Uterus (tissue), 3 donors: ENCODE measurements at regions not wholly inside any gene's neighbourhood (a gene's known extent, or its start where the extent isn't known, plus 50 kb on each side); places are given as distances from the start of the nearest gene placed in this dataset.

Source experiments
- DNase-seq, 2 donors: peaks; one replicate each; pipeline ENCODE4 v3.0.0-alpha.2; 2019 to 2020
- H3K27ac ChIP-seq, 2 donors: fragments of 200-600 bp; sonication (generic); 1 replicate in 1 of 2; 2 replicates in 1 of 2; pipeline ENCODE4 v1.5.1; 2016 to 2018
- H3K27me3 ChIP-seq, 2 donors: fragments of 200-600 bp; sonication (generic); one replicate each; pipeline ENCODE4 v1.5.1; 2018 to 2019; ENCODE audit warnings: control low read depth in 1 of 2
- H3K36me3 ChIP-seq, 2 donors: fragments of 200-600 bp; sonication (generic); one replicate each; pipeline ENCODE4 v1.5.1; 2019; ENCODE audit warnings: control low read depth in 1 of 2
- H3K4me1 ChIP-seq, 2 donors: fragments of 200-600 bp; sonication (generic); one replicate each; pipeline ENCODE4 v1.5.1; 2018 to 2019; ENCODE audit warnings: control low read depth in 1 of 2
- H3K4me3 ChIP-seq, 2 donors: fragments of 200-600 bp; sonication (generic); 1 replicate in 1 of 2; 2 replicates in 1 of 2; pipeline ENCODE4 v1.5.1; 2018 to 2019; ENCODE audit warnings: mild to moderate bottlenecking in 1 of 2
- H3K9me3 ChIP-seq, 2 donors: fragments of 200-600 bp; sonication (generic); one replicate each; pipeline ENCODE4 v1.5.1; 2019; ENCODE audit warnings: control low read depth in 1 of 2
- POLR2A ChIP-seq, 2 donors: fragments of 450-650 bp; IDR thresholded peaks; one replicate each; pipeline ENCODE4 v1.6.1; 2016; ENCODE audit warnings: antibody characterized with exemption in 2 of 2, mild to moderate bottlenecking in 1 of 2, moderate library complexity in 1 of 2
- intact Hi-C: fragments of 100-400 bp; cut with DNase I; formaldehyde crosslinking; loops from one replicate; pipeline ENCODE4 v1.15.1; 2023; ENCODE audit warnings: low total_unique reads
- TF ChIP-seq, protein P1 (sequence below), 4 experiments: fragments of 200-600 bp in 2 of 4; fragments of 450-650 bp in 2 of 4; sonication (generic) in 2 of 4; IDR thresholded peaks; one replicate each; pipeline ENCODE4 v1.5.1; 2016 to 2019; ENCODE audit warnings: antibody characterized with exemption in 4 of 4, mild to moderate bottlenecking in 2 of 4, moderate library complexity in 1 of 4
- donor health status: DM: yes; HTN: yes; CAD: no.

DNA sequence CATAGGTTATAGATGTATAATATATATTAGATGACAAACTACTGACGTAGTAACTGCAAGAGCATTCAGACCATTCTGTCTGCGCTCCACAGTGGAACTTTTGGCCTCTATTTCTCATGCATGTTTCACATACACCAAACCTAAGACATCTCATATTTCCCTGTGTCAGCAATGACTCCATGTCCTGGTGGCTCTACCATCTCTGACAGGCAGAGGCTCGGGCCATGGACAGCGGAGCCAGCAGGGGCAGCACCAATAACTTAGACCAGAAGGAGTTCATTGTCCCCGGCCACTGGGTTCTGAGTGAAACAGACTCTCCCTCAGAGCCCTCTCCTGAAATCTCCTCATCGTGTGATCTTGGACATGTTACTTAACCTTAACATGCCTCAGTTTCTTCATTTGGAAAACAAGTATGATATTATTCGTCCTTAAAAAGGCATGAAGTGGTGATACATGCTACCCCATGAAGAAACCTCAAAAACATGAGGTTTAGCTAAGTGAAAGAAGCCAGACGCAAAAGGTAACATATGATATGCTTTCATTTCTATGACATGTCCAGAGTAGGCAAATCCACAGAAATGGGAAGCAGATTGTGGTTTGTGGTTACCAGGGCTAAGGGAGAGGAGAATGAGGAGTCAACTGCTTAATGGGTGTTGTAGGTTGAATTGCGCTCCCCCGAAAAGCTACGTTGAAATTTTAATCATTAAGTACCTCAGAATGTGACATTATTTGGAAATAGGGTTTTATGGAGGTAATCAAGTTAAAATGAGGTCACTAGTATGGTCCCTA, 564.0 kb upstream of the JARID2 start:
- Histone ChIP-seq H3K36me3 (no peaks in the 10 kb centered on the region), H3K27ac (no peak overlapping the region), H3K4me1 (no peaks in the 10 kb centered on the region), H3K27me3 (no peaks in the 10 kb centered on the region), H3K4me3 (no peak overlapping the region), H3K9me3 (no peaks in the 10 kb centered on the region)
- intact Hi-C loops, result no loop called here
- DNase-seq, result no peak
- TF ChIP-seq, protein P1, sequence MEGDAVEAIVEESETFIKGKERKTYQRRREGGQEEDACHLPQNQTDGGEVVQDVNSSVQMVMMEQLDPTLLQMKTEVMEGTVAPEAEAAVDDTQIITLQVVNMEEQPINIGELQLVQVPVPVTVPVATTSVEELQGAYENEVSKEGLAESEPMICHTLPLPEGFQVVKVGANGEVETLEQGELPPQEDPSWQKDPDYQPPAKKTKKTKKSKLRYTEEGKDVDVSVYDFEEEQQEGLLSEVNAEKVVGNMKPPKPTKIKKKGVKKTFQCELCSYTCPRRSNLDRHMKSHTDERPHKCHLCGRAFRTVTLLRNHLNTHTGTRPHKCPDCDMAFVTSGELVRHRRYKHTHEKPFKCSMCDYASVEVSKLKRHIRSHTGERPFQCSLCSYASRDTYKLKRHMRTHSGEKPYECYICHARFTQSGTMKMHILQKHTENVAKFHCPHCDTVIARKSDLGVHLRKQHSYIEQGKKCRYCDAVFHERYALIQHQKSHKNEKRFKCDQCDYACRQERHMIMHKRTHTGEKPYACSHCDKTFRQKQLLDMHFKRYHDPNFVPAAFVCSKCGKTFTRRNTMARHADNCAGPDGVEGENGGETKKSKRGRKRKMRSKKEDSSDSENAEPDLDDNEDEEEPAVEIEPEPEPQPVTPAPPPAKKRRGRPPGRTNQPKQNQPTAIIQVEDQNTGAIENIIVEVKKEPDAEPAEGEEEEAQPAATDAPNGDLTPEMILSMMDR (IDR thresholded peaks at IDR 0.05), result no peak

DNA sequence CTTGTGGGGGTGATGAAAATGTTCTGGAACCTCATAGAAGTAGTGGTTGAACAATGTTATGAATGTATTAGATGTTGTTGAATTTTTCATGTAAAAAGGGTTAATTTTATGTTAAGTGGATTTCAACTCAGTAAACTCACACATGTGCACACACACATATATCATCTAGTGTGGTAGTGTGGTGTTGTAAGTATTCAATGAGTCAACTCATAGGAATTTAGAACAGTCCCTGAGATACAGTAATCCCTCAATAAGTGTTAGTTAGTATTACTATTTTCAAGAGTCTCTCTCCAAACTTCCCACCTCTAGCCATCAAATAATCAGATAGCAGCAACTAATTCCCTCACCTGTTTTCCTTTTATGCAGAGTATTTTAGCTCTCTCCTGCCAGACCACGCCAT, 563.1 kb upstream of the JARID2 start:
- Histone ChIP-seq H3K36me3 (no peaks in the 10 kb centered on the region), H3K27me3 (no peaks in the 10 kb centered on the region), H3K9me3 (no peaks in the 10 kb centered on the region), H3K4me1 (no peaks in the 10 kb centered on the region), H3K4me3 (no peak overlapping the region), H3K27ac (no peak overlapping the region)
- intact Hi-C loops, result no loop called here
- no peak for DNase-seq
- no peak for TF ChIP-seq POLR2A (IDR thresholded peaks at IDR 0.05)
- TF ChIP-seq, protein P1 (IDR thresholded peaks at IDR 0.05), result no peak

DNA sequence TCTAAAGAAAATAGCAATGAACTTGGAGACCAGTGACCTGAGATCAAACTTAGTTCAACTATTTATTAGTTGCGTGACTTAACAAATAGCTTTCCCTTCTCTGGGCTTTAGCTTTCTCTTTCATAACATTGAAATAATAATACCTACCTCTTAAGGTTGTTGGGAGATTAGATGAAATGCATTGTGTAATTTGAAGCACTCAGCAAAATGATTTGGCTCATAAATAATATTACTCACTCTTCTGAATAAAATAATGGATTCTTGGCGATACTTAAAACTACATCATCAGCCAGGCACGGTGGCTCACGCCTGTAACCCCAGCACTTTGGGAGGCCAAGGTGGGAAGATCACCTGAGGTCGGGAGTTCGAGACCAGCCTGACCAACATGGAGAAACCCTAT, 556.2 kb upstream of the JARID2 start:
- DNase-seq, result no peak
- TF ChIP-seq, protein P1 (IDR thresholded peaks at IDR 0.05), result no peak
- no peak for TF ChIP-seq POLR2A (IDR thresholded peaks at IDR 0.05)
- no peak overlapping the region for H3K4me3 ChIP-seq
- intact Hi-C loops, result no loop called here
- H3K27me3 ChIP-seq, result no peaks in the 10 kb centered on the region
- H3K9me3 ChIP-seq, result no peaks in the 10 kb centered on the region
- H3K27ac ChIP-seq, result no peak overlapping the region
- no peaks in the 10 kb centered on the region for H3K36me3 ChIP-seq
- H3K4me1 ChIP-seq, result no peaks in the 10 kb centered on the region

DNA sequence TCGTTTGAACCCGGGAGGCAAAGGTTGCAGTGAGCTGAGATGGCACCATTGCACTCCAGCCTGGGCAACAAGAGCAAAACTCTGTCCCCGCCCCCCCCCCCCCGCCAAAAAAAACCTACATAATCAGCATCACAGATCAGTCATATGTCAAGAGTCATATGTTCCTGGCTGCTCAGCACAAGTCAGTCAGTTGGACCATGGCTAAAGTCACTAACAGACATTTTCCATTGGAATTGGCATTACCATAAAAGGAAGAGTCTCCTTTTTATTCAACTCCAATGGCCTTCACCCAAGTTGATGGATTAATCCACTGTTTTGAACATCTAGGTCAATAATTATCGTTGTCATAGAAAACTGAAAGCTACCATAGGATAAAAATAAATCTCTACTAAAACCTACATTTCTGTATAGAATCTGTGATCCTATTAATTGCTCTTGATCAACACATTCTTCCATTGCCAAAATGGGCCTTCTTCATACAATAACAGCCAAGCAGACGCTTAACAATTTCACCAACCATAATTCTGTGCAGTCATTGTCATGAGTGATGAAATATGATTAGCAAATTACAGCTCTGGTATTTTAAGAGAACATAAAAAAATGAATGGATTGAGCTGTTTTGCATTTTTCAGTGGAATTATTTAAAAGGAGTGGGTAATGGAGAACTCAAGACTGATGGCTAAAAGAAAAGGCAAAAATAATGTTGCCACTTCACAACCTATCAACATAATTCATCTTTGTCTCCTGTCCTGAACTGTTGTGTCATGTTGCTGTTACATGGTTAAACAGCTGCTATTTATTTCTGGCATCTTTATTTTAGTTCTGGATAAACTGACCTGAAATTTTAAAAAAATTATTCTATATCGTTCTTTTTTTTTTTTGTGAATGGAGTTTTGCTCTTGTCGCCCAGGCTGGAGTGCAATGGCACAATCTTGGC, 555.5 kb upstream of the JARID2 start:
- intact Hi-C loops, result no loop called here
- no peak for DNase-seq
- no peak overlapping the region for H3K27ac ChIP-seq
- TF ChIP-seq, protein P1 (IDR thresholded peaks at IDR 0.05), result no peak
- no peak for TF ChIP-seq POLR2A (IDR thresholded peaks at IDR 0.05)
- no peaks in the 10 kb centered on the region for H3K27me3 ChIP-seq
- no peaks in the 10 kb centered on the region for H3K9me3 ChIP-seq
- no peak overlapping the region for H3K4me3 ChIP-seq
- H3K36me3 ChIP-seq, result no peaks in the 10 kb centered on the region
- H3K4me1 ChIP-seq, result no peaks in the 10 kb centered on the region

DNA sequence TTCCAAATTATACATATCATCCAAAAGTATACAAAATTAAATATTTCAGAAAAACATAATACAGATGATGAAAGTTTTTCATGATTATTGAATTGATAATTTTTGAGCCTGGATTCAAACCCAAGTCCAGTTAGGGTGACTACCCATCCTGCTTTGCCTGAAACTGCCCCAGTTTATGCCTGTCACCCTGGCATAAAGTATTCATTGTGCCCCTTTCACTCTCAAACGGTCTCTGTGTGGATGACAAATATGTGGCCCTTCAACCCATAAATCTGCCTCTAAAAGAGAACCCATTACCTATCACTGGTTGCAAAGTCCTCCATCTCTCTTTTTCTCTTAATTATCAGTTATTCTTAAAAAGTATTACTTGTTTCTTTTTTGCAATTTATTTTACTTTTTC, 553.7 kb upstream of the JARID2 start:
- no peaks in the 10 kb centered on the region for H3K9me3 ChIP-seq
- no peak overlapping the region for H3K27ac ChIP-seq
- H3K4me1 ChIP-seq, result no peaks in the 10 kb centered on the region
- TF ChIP-seq POLR2A (IDR thresholded peaks at IDR 0.05), result no peak
- TF ChIP-seq, protein P1 (IDR thresholded peaks at IDR 0.05), result no peak
- DNase-seq, result no peak
- no peaks in the 10 kb centered on the region for H3K27me3 ChIP-seq
- H3K36me3 ChIP-seq, result no peaks in the 10 kb centered on the region
- intact Hi-C loops, result no loop called here
- no peak overlapping the region for H3K4me3 ChIP-seq
